ENCODE measurements at regions not wholly inside any gene's neighbourhood (a gene's known extent, or its start where the extent isn't known, plus 50 kb on each side); places are given as distances from the start of the nearest gene placed in this dataset.

DNA sequence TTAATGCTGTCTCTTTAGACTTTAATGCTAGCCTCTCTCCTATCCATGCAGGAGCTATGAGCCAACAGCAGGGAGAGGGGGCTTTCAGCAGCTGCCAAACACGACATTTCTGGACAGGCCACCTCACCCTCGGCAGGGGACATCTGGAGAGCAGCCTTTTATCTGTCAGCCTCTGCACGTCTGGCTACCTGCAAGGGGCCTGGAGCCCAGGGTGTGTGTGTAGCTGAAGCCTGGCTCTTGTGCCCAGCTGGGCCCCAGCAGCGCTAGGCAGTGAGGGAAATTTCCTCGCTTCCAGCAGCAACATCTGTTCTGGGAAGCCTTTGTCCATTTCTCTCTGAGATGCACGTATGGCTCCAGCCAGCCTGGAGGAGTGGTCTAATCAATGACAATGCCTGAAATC, 728.7 kb upstream of the ID2 start:
- Mint-ChIP-seq H3K27ac (no peak overlapping the region), H3K27me3 (ENCODE audit: low read depth) (peaks cover 17% of the 10 kb centered on the region), H3K4me3 (no peak overlapping the region), H3K9me3 (no peaks in the 10 kb centered on the region), H3K4me1 (peaks cover 33% of the 10 kb centered on the region), H3K36me3 (ENCODE audit: low read depth) (no peaks in the 10 kb centered on the region)
- TF ChIP-seq CTCF (IDR thresholded peaks at IDR 0.05; ENCODE audit: unreplicated experiment in 3 of 3), result no peak

DNA sequence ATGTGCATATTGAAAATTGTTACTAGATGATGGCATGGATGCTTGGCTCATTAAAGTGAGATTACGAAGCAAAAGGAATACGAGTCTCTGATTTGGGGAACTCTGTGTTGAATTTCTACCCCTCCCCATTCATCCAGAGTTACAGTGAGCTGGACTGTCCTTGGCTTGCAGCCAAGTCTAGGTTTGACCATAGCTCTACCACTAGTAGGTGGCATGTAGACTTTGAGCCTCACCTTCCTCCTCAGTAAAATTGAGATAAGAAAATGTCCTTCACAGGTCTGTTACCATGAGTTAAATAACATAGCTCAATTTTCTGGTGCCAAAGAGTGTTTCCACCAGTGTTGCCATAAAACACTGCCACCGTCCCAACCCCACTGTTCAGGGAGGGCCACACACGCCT, 727.6 kb upstream of the ID2 start:
- Mint-ChIP-seq H3K9me3 (no peaks in the 10 kb centered on the region), H3K36me3 (ENCODE audit: low read depth) (no peaks in the 10 kb centered on the region), H3K27ac (no peak overlapping the region), H3K4me3 (no peak overlapping the region), H3K4me1 (peaks cover 22% of the 10 kb centered on the region), H3K27me3 (ENCODE audit: low read depth) (peaks cover 17% of the 10 kb centered on the region)
- TF ChIP-seq CTCF (IDR thresholded peaks at IDR 0.05; ENCODE audit: unreplicated experiment in 3 of 3), result no peak

GRCh38 chr2:7956126-7956689, 725.6 kb upstream of the ID2 start:
- no peak overlapping the region for H3K4me3 Mint-ChIP-seq
- H3K27me3 Mint-ChIP-seq (ENCODE audit: low read depth), result peaks cover 17% of the 10 kb centered on the region
- H3K36me3 Mint-ChIP-seq (ENCODE audit: low read depth), result no peaks in the 10 kb centered on the region
- no peak overlapping the region for H3K27ac Mint-ChIP-seq
- peaks cover 10% of the 10 kb centered on the region for H3K4me1 Mint-ChIP-seq
- TF ChIP-seq CTCF (IDR thresholded peaks at IDR 0.05; ENCODE audit: unreplicated experiment in 3 of 3), result no peak
- no peaks in the 10 kb centered on the region for H3K9me3 Mint-ChIP-seq

- H3K4me1 Mint-ChIP-seq, result no peaks in the 10 kb centered on the region
- peaks cover 8% of the 10 kb centered on the region for H3K27me3 Mint-ChIP-seq (ENCODE audit: low read depth)
- no peaks in the 10 kb centered on the region for H3K36me3 Mint-ChIP-seq (ENCODE audit: low read depth)
- no peaks in the 10 kb centered on the region for H3K9me3 Mint-ChIP-seq
- H3K4me3 Mint-ChIP-seq, result no peak overlapping the region
- TF ChIP-seq CTCF (IDR thresholded peaks at IDR 0.05; ENCODE audit: unreplicated experiment in 3 of 3), result no peak
- no peak overlapping the region for H3K27ac Mint-ChIP-seq
Measured at GRCh38 chr2:7961550-7961949, 720.3 kb upstream of the ID2 start.

GRCh38 chr2:7962161-7962560, 719.7 kb upstream of the ID2 start:
- H3K4me1 Mint-ChIP-seq, result no peaks in the 10 kb centered on the region
- H3K36me3 Mint-ChIP-seq (ENCODE audit: low read depth), result no peaks in the 10 kb centered on the region
- H3K27ac Mint-ChIP-seq, result no peak overlapping the region
- no peak overlapping the region for H3K4me3 Mint-ChIP-seq
- H3K9me3 Mint-ChIP-seq, result no peaks in the 10 kb centered on the region
- TF ChIP-seq CTCF (IDR thresholded peaks at IDR 0.05; ENCODE audit: unreplicated experiment in 3 of 3), result no peak
- H3K27me3 Mint-ChIP-seq (ENCODE audit: low read depth), result peaks cover 4% of the 10 kb centered on the region

DNA sequence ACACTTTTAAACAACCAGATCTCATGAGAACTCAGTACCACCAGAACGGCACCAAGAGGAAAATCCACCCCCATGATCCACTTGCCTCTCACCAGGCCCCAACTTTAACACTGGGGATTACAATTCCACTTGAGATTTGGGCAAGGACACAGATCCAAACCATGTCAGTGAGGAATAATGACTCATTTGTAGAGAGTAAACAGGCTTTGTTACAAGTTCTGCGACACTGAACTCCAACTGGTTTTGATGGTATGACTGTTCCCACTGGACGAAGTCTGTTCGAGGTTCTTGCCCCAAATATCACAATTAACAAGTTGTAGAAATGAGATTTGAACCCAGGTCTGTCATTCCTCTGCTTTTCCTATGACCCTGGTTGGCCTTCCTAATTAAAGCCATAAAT, 718.1 kb upstream of the ID2 start:
- TF ChIP-seq CTCF (IDR thresholded peaks at IDR 0.05; ENCODE audit: unreplicated experiment in 3 of 3), result no peak
- Mint-ChIP-seq H3K9me3 (no peaks in the 10 kb centered on the region), H3K27ac (no peak overlapping the region), H3K4me1 (no peaks in the 10 kb centered on the region), H3K36me3 (ENCODE audit: low read depth) (no peaks in the 10 kb centered on the region), H3K27me3 (ENCODE audit: low read depth) (peaks cover 7% of the 10 kb centered on the region), H3K4me3 (no peak overlapping the region)

Data from nephron (organoid).